Smooth muscle cell (in vitro differentiated cells): ENCODE measurements at regions not wholly inside any gene's neighbourhood (a gene's known extent, or its start where the extent isn't known, plus 50 kb on each side); places are given as distances from the start of the nearest gene placed in this dataset.

Experiments
- DNase-seq: peaks from one replicate; lab custom pipeline; 2025; ENCODE audit not compliant: unreplicated experiment; lab: John Stamatoyannopoulos, UW
- H2AFZ ChIP-seq: fragments of 200-600 bp; sonication (generic); 2 replicates; pipeline ENCODE4 v1.6.0; 2016; ENCODE audit warnings: antibody characterized with exemption, low read depth, mild to moderate bottlenecking
- H3F3A ChIP-seq: fragments of 200-600 bp; sonication (generic); 2 replicates; pipeline ENCODE4 v1.6.0; 2017; ENCODE audit warnings: antibody characterized with exemption, low read depth
- H3K27ac ChIP-seq: fragments of 200-600 bp; sonication (generic); 2 replicates; pipeline ENCODE4 v1.5.1; 2016; ENCODE audit warnings: low read depth, mild to moderate bottlenecking
- H3K27me3 ChIP-seq: fragments of 200-600 bp; sonication (generic); 2 replicates; pipeline ENCODE4 v1.6.1; 2016; ENCODE audit warnings: low read depth, mild to moderate bottlenecking
- H3K36me3 ChIP-seq: fragments of 200-600 bp; sonication (generic); 2 replicates; pipeline ENCODE4 v1.5.1; 2016; ENCODE audit warnings: low read depth
- H3K4me1 ChIP-seq: fragments of 200-600 bp; sonication (generic); 2 replicates; pipeline ENCODE4 v1.5.1; 2016; ENCODE audit warnings: low read depth
- H3K4me2 ChIP-seq: fragments of 200-600 bp; sonication (generic); 2 replicates; pipeline ENCODE4 v1.6.0; 2016; ENCODE audit warnings: mild to moderate bottlenecking
- H3K4me3 ChIP-seq: fragments of 200-600 bp; sonication (generic); 2 replicates; pipeline ENCODE4 v1.5.1; 2016; ENCODE audit warnings: mild to moderate bottlenecking
- H3K79me2 ChIP-seq: fragments of 200-600 bp; sonication (generic); 2 replicates; pipeline ENCODE4 v1.6.0; 2016; ENCODE audit warnings: low read depth, mild to moderate bottlenecking
- H3K9ac ChIP-seq: fragments of 200-600 bp; sonication (generic); 2 replicates; pipeline ENCODE4 v1.6.0; 2016; ENCODE audit warnings: low read depth
- H3K9me3 ChIP-seq: fragments of 200-600 bp; sonication (generic); replicated peaks from 2 replicates; pipeline ENCODE4 v1.5.1; 2016; ENCODE audit warnings: low read depth
- H4K20me1 ChIP-seq: fragments of 200-600 bp; sonication (generic); 2 replicates; pipeline ENCODE4 v1.6.0; 2016; ENCODE audit warnings: low read depth
- CTCF ChIP-seq: fragments of 200-600 bp; sonication (generic); IDR thresholded peaks from 2 replicates; pipeline ENCODE4 v1.5.1; 2017; ENCODE audit warnings: borderline replicate concordance, mild to moderate bottlenecking, antibody characterized with exemption; ENCODE audit not compliant: insufficient read depth, poor library complexity, severe bottlenecking
- WGBS: methylation state at CpG from one replicate; pipeline ENCODE4 v1.1.7; 2016; ENCODE audit warnings: low lambda C conversion rate; 5-methylcytosine and 5-hydroxymethylcytosine counted together

- Histone ChIP-seq H2AFZ (no peak overlapping the region), H3K27me3 (no peaks in the 10 kb centered on the region), H3F3A (no peaks in the 10 kb centered on the region), H3K4me2 (no peak overlapping the region), H4K20me1 (no peaks in the 10 kb centered on the region), H3K9ac (no peak overlapping the region), H3K9me3 (peaks cover 8% of the 10 kb centered on the region), H3K79me2 (no peaks in the 10 kb centered on the region), H3K27ac (no peak overlapping the region), H3K4me3 (no peak overlapping the region), H3K4me1 (no peaks in the 10 kb centered on the region), H3K36me3 (no peaks in the 10 kb centered on the region)
- 82% methylated on average over 1 of the region's 1 CpG for WGBS
- DNase-seq: no peak
- TF ChIP-seq CTCF: no peak
These were observed 329.4 kb downstream of the KLHL4 start for GRCh38 chrX:87846956-87847355.

- no peak overlapping the region for H3K9ac ChIP-seq
- no peaks in the 10 kb centered on the region for H4K20me1 ChIP-seq
- no peak for DNase-seq
- H3K27ac ChIP-seq: no peak overlapping the region
- no peaks in the 10 kb centered on the region for H3F3A ChIP-seq
- no peaks in the 10 kb centered on the region for H3K27me3 ChIP-seq
- H3K9me3 ChIP-seq: no peaks in the 10 kb centered on the region
- no peak for TF ChIP-seq CTCF
- H3K4me1 ChIP-seq: no peaks in the 10 kb centered on the region
- WGBS: 82% methylated on average over 2 of the region's 2 CpGs
- H3K4me2 ChIP-seq: no peak overlapping the region
- H3K36me3 ChIP-seq: no peaks in the 10 kb centered on the region
- H2AFZ ChIP-seq: no peak overlapping the region
- no peaks in the 10 kb centered on the region for H3K79me2 ChIP-seq
- H3K4me3 ChIP-seq: no peak overlapping the region
These were observed 355.8 kb downstream of the KLHL4 start for GRCh38 chrX:87873347-87873941.

- 91% methylated on average over 8 of the region's 8 CpGs for WGBS
- Histone ChIP-seq H3K27me3 (no peaks in the 10 kb centered on the region), H3K9ac (no peak overlapping the region), H3K27ac (no peak overlapping the region), H3K9me3 (no peaks in the 10 kb centered on the region), H4K20me1 (no peaks in the 10 kb centered on the region), H3K36me3 (no peaks in the 10 kb centered on the region), H3K4me2 (no peak overlapping the region), H3F3A (no peaks in the 10 kb centered on the region), H3K4me3 (no peak overlapping the region), H3K79me2 (no peaks in the 10 kb centered on the region), H3K4me1 (no peaks in the 10 kb centered on the region), H2AFZ (no peak overlapping the region)
- DNase-seq: no peak
- no peak for TF ChIP-seq CTCF
These were observed 356.4 kb downstream of the KLHL4 start for GRCh38 chrX:87874043-87874442.

GRCh38 chrX:87878926-87879325 lies 361.3 kb downstream of the KLHL4 start:
- Histone ChIP-seq H3K9ac (no peak overlapping the region), H3K4me3 (no peak overlapping the region), H3K79me2 (no peaks in the 10 kb centered on the region), H3K4me1 (no peaks in the 10 kb centered on the region), H3K36me3 (no peaks in the 10 kb centered on the region), H3K4me2 (no peak overlapping the region), H2AFZ (no peak overlapping the region), H3K27me3 (no peaks in the 10 kb centered on the region), H3F3A (no peaks in the 10 kb centered on the region), H3K9me3 (no peaks in the 10 kb centered on the region), H4K20me1 (no peaks in the 10 kb centered on the region), H3K27ac (no peak overlapping the region)
- no peak for TF ChIP-seq CTCF
- WGBS: 97% methylated on average over 10 of the region's 10 CpGs
- DNase-seq: no peak
